Mesothelial cell of epicardium (in vitro differentiated cells): ENCODE measurements at regions not wholly inside any gene's neighbourhood (a gene's known extent, or its start where the extent isn't known, plus 50 kb on each side); places are given as distances from the start of the nearest gene placed in this dataset.

Source experiments
- DNase-seq, 2 experiments: peaks; one replicate each; pipeline ENCODE4 v3.0.0; 2021; ENCODE audit warnings: low spot score in 2 of 2; ENCODE audit not compliant: unreplicated experiment in 2 of 2
- H3K27ac Mint-ChIP-seq: 2 replicates; pipeline ENCODE4 v1.8.0; 2021; ENCODE audit warnings: mixed read lengths
- H3K27me3 Mint-ChIP-seq: 2 replicates; pipeline ENCODE4 v1.8.0; 2021; ENCODE audit warnings: low read depth, mixed read lengths
- H3K36me3 Mint-ChIP-seq: 2 replicates; pipeline ENCODE4 v1.8.0; 2021; ENCODE audit warnings: mixed read lengths
- H3K4me1 Mint-ChIP-seq: 2 replicates; pipeline ENCODE4 v1.8.0; 2021; ENCODE audit warnings: mixed read lengths
- H3K4me3 Mint-ChIP-seq: 2 replicates; pipeline ENCODE4 v1.8.0; 2021; ENCODE audit warnings: mild to moderate bottlenecking, moderate library complexity, mixed read lengths
- H3K9me3 Mint-ChIP-seq: 2 replicates; pipeline ENCODE4 v1.8.0; 2021; ENCODE audit warnings: mixed read lengths
- CTCF ChIP-seq: fragments of 200-600 bp; sonication (generic); IDR thresholded peaks from one replicate; pipeline ENCODE4 v1.5.0; 2021; ENCODE audit warnings: antibody characterized with exemption; ENCODE audit not compliant: unreplicated experiment

- Mint-ChIP-seq H3K36me3 (peaks cover 10% of the 10 kb centered on the region), H3K9me3 (no peaks in the 10 kb centered on the region), H3K4me1 (peaks cover 63% of the 10 kb centered on the region), H3K4me3 (no peak overlapping the region), H3K27me3 (no peaks in the 10 kb centered on the region), H3K27ac (peak overlapping the region; percentile 20)
- no peak for TF ChIP-seq CTCF
- DNase-seq: no peak
These were observed 178.2 kb downstream of the SOX4 start for GRCh38 chr6:21771626-21772320.

GRCh38 chr6:21772477-21772876 lies 178.9 kb downstream of the SOX4 start:
- no peaks in the 10 kb centered on the region for H3K9me3 Mint-ChIP-seq
- TF ChIP-seq CTCF: no peak
- no peak for DNase-seq
- peaks cover 63% of the 10 kb centered on the region for H3K4me1 Mint-ChIP-seq
- H3K27me3 Mint-ChIP-seq: no peaks in the 10 kb centered on the region
- H3K27ac Mint-ChIP-seq: peak overlapping the region; percentile 88
- H3K4me3 Mint-ChIP-seq: no peak overlapping the region
- peaks cover 13% of the 10 kb centered on the region for H3K36me3 Mint-ChIP-seq

- no peak for TF ChIP-seq CTCF
- peaks cover 13% of the 10 kb centered on the region for H3K36me3 Mint-ChIP-seq
- no peaks in the 10 kb centered on the region for H3K9me3 Mint-ChIP-seq
- H3K4me3 Mint-ChIP-seq: no peak overlapping the region
- H3K4me1 Mint-ChIP-seq: peaks cover 60% of the 10 kb centered on the region
- H3K27me3 Mint-ChIP-seq: no peaks in the 10 kb centered on the region
- no peak for DNase-seq
- peak overlapping the region; percentile 88 for H3K27ac Mint-ChIP-seq
These were observed 179.5 kb downstream of the SOX4 start for GRCh38 chr6:21772884-21773575.

GRCh38 chr6:21773576-21773968 lies 180.0 kb downstream of the SOX4 start:
- Mint-ChIP-seq H3K27me3 (no peaks in the 10 kb centered on the region), H3K9me3 (no peaks in the 10 kb centered on the region), H3K4me1 (peaks cover 54% of the 10 kb centered on the region), H3K27ac (peak overlapping the region; percentile 88), H3K36me3 (peaks cover 13% of the 10 kb centered on the region), H3K4me3 (no peak overlapping the region)
- DNase-seq: no peak
- TF ChIP-seq CTCF: no peak

GRCh38 chr6:21777846-21778245 lies 184.3 kb downstream of the SOX4 start:
- Mint-ChIP-seq H3K27ac (peak overlapping the region; percentile 3), H3K27me3 (no peaks in the 10 kb centered on the region), H3K4me3 (no peak overlapping the region), H3K4me1 (peaks cover 31% of the 10 kb centered on the region), H3K9me3 (no peaks in the 10 kb centered on the region), H3K36me3 (peaks cover 22% of the 10 kb centered on the region)
- TF ChIP-seq CTCF: no peak
- no peak for DNase-seq
